ENCODE measurements at regions not wholly inside any gene's neighbourhood (a gene's known extent, or its start where the extent isn't known, plus 50 kb on each side); places are given as distances from the start of the nearest gene placed in this dataset.

DNA sequence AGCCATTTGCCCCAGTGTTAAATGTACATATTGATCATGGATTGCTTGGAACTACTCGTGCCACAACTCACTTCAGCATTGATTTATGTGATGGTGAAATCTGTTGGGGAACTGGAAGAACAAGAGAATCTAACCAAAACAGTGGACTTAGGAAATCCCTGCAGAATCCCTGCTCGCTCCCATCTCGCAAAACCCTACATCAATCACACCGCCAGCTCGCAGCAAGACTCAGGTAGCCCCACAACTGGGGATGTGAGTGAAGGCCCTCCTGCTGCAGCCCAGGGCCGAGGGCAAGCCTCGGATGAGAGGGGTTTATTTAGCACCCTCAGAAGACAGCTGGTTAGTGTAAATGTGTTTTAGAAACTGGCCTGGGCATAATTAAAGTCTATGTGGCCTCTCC, 171.6 kb downstream of the ANAPC1 start:
- TF ChIP-seq, protein P1, sequence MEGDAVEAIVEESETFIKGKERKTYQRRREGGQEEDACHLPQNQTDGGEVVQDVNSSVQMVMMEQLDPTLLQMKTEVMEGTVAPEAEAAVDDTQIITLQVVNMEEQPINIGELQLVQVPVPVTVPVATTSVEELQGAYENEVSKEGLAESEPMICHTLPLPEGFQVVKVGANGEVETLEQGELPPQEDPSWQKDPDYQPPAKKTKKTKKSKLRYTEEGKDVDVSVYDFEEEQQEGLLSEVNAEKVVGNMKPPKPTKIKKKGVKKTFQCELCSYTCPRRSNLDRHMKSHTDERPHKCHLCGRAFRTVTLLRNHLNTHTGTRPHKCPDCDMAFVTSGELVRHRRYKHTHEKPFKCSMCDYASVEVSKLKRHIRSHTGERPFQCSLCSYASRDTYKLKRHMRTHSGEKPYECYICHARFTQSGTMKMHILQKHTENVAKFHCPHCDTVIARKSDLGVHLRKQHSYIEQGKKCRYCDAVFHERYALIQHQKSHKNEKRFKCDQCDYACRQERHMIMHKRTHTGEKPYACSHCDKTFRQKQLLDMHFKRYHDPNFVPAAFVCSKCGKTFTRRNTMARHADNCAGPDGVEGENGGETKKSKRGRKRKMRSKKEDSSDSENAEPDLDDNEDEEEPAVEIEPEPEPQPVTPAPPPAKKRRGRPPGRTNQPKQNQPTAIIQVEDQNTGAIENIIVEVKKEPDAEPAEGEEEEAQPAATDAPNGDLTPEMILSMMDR (IDR thresholded peaks at IDR 0.05; ENCODE audit: low read depth, low read length) = no peak
- TF ChIP-seq, protein P2, sequence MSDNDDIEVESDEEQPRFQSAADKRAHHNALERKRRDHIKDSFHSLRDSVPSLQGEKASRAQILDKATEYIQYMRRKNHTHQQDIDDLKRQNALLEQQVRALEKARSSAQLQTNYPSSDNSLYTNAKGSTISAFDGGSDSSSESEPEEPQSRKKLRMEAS (IDR thresholded peaks at IDR 0.05; ENCODE audit: low read depth, low read length) = no peak
